T-cell (primary cell): ENCODE measurements at regions not wholly inside any gene's neighbourhood (a gene's known extent, or its start where the extent isn't known, plus 50 kb on each side); places are given as distances from the start of the nearest gene placed in this dataset.

Experiments
- ATAC-seq, 4 experiments: fragments of 200-7000 bp in 3 of 4; fragments of 150-1000 bp in 1 of 4; cut with Tn5 transposase; replicated peaks in 1 of 4; 1 replicate in 3 of 4; 2 replicates in 1 of 4; pipeline ENCODE4 v1.10.0; 2021; ENCODE audit warnings: moderate library complexity in 3 of 4, mild to moderate bottlenecking in 2 of 4, moderate number of reproducible peaks in 1 of 4
- CTCF ChIA-PET, 2 donors: fragments of 300-600 bp; sonication (Branson Sonifier 250); formaldehyde crosslinking; loops; one replicate each; lab custom pipeline; 2022; ENCODE audit warnings: antibody characterized with exemption in 2 of 2; lab: Charles Lee
- POLR2A ChIA-PET, 2 donors: fragments of 300-600 bp; sonication (Branson Sonifier 250); formaldehyde crosslinking; loops; one replicate each; lab custom pipeline; 2022; ENCODE audit warnings: antibody characterized with exemption in 2 of 2; lab: Charles Lee
- DNase-seq, 35 experiments: peaks; one replicate each; pipeline versions ENCODE4 v3.0.0 to v3.0.0-alpha.2; 2013 to 2023
- H3K27ac ChIP-seq: one replicate; pipeline ENCODE4 v1.5.1; 2013; ENCODE audit warnings: low read length
- H3K27me3 ChIP-seq, 2 experiments: replicated peaks in 1 of 2; 1 replicate in 1 of 2; 2 replicates in 1 of 2; pipeline versions ENCODE4 v1.6.1 to v1.7.0; 2013; ENCODE audit warnings: low read length in 1 of 2, mixed read lengths in 1 of 2; ENCODE audit not compliant: control insufficient read depth in 2 of 2, insufficient read depth in 2 of 2; ENCODE audit errors: extremely low read depth in 1 of 2
- H3K36me3 ChIP-seq, 2 donors: 1 replicate in 1 of 2; 2 replicates in 1 of 2; pipeline versions ENCODE4 v1.6.1 to v1.7.0; 2013; ENCODE audit warnings: low read length in 1 of 2; ENCODE audit not compliant: control insufficient read depth in 2 of 2, insufficient read depth in 1 of 2; ENCODE audit errors: extremely low read depth in 1 of 2
- H3K4me1 ChIP-seq, 2 experiments: 1 replicate in 1 of 2; 2 replicates in 1 of 2; pipeline versions ENCODE4 v1.6.1 to v1.7.0; 2013; ENCODE audit warnings: low read length in 2 of 2, mixed read lengths in 1 of 2; ENCODE audit not compliant: insufficient read depth in 2 of 2, control insufficient read depth in 1 of 2; ENCODE audit errors: extremely low read depth in 1 of 2
- H3K4me3 ChIP-seq, 2 donors: 1 replicate in 1 of 2; 2 replicates in 1 of 2; pipeline versions ENCODE4 v1.5.1 to v1.7.0; 2013; ENCODE audit warnings: mild to moderate bottlenecking in 2 of 2, low read length in 1 of 2, moderate library complexity in 1 of 2; ENCODE audit not compliant: control insufficient read depth in 1 of 2; ENCODE audit errors: extremely low read depth in 1 of 2
- H3K9me3 ChIP-seq: 2 replicates; pipeline ENCODE4 v1.7.0; 2013
- H3K27ac Mint-ChIP-seq, 2 donors: one replicate each; pipeline ENCODE4 v1.8.0; 2020 to 2021; ENCODE audit warnings: mild to moderate bottlenecking in 2 of 2, mixed read lengths in 2 of 2
- H3K27me3 Mint-ChIP-seq, 2 donors: one replicate each; pipeline ENCODE4 v1.8.0; 2021 to 2022; ENCODE audit warnings: mixed read lengths in 2 of 2
- H3K36me3 Mint-ChIP-seq: one replicate; pipeline ENCODE4 v1.8.0; 2021; ENCODE audit warnings: mixed read lengths
- H3K4me1 Mint-ChIP-seq, 3 donors: one replicate each; pipeline ENCODE4 v1.8.0; 2020 to 2022; ENCODE audit warnings: mixed read lengths in 3 of 3, mild to moderate bottlenecking in 1 of 3
- H3K4me3 Mint-ChIP-seq, 3 donors: one replicate each; pipeline ENCODE4 v1.8.0; 2020 to 2022; ENCODE audit warnings: mild to moderate bottlenecking in 3 of 3, mixed read lengths in 3 of 3, moderate library complexity in 3 of 3
- H3K9me3 Mint-ChIP-seq, 3 donors: one replicate each; pipeline ENCODE4 v1.8.0; 2020 to 2022; ENCODE audit warnings: mixed read lengths in 3 of 3
- WGBS: methylation state at CpG from one replicate; pipeline ENCODE4 v1.1.5; 2013; ENCODE audit warnings: missing lambda C conversion rate; ENCODE audit not compliant: insufficient coverage; 5-methylcytosine and 5-hydroxymethylcytosine counted together

DNA sequence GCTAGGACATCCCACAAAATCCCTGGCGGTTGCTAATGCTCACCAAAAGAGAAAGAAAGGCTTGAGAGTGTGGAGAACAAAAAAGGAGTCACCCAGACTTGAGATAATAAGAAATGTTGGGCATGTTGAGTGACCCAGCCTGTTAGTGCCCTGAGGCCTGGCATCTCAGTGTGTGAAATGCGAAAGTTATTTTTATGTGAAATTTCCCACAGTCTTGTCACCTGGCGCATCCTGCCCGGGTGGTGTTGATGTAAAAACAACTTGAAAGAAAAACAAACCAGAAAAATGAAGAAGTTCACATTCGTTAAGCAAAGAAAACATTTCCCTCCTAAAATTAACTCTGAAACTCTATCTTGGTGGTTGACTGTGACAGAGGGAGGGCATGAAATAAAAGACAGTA is 495.2 kb downstream of the MID1IP1 start:
- peak overlapping the region; percentile 7 for H3K27ac ChIP-seq

DNA sequence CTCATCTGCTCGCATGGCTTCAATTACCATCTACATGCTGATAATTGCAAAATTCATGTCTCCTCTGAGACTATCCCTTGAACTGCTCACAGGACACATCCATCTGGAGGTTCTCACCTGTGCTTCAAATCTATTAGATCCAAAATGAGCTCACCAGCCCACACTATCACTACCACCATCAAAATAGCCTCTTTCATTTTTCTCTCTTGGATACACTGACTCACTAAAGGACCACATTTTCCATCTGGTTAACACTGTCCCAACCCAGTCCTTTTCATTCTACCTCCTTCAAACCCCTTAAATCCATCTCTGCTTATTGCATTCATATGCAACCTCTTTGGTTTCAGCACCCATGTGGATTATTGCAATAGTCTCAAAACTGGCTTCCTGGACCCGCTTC is 497.6 kb downstream of the MID1IP1 start:
- Mint-ChIP-seq H3K36me3 (peaks cover 4% of the 10 kb centered on the region), H3K4me3 (no peak overlapping the region), H3K9me3 (peaks cover 2 to 13% (median 4%) of the 10 kb centered on the region in 3 donors), H3K4me1 (peaks cover 6 to 35% (median 13%) of the 10 kb centered on the region in 3 donors), H3K27me3 (no peaks in the 10 kb centered on the region), H3K27ac (no peak overlapping the region)
- ChIA-PET CTCF (no interaction called here), POLR2A (no interaction called here)
- H3K27ac ChIP-seq: no peak overlapping the region
- ATAC-seq (no peak), DNase-seq (no peak)
- no peaks in the 10 kb centered on the region for H3K4me1 ChIP-seq
- WGBS: 100% methylated on average over 2 of the region's 2 CpGs
- no peaks in the 10 kb centered on the region for H3K36me3 ChIP-seq
- no peaks in the 10 kb centered on the region for H3K9me3 ChIP-seq
- no peak overlapping the region for H3K4me3 ChIP-seq
- no peaks in the 10 kb centered on the region for H3K27me3 ChIP-seq

More for the DNA sequence above, 495.2 kb downstream of the MID1IP1 start:
- Mint-ChIP-seq H3K36me3 (peaks cover 4% of the 10 kb centered on the region), H3K4me1 (peaks cover 6 to 39% (median 13%) of the 10 kb centered on the region in 3 donors), H3K4me3 (no peak overlapping the region), H3K9me3 (peaks cover 0 to 8% (median 4%) of the 10 kb centered on the region in 3 donors), H3K27me3 (no peaks in the 10 kb centered on the region), H3K27ac (no peak overlapping the region)
- POLR2A ChIA-PET: no interaction called here
- Histone ChIP-seq H3K4me1 (no peaks in the 10 kb centered on the region), H3K36me3 (no peaks in the 10 kb centered on the region), H3K4me3 (no peak overlapping the region), H3K27me3 (no peaks in the 10 kb centered on the region), H3K9me3 (no peaks in the 10 kb centered on the region)
- CTCF ChIA-PET: no interaction called here
- ATAC-seq (no peak), DNase-seq (peak in 1 of 35 experiments; percentile 11)
- WGBS: no CpG with 5 or more reads among the region's 5 CpGs

DNA sequence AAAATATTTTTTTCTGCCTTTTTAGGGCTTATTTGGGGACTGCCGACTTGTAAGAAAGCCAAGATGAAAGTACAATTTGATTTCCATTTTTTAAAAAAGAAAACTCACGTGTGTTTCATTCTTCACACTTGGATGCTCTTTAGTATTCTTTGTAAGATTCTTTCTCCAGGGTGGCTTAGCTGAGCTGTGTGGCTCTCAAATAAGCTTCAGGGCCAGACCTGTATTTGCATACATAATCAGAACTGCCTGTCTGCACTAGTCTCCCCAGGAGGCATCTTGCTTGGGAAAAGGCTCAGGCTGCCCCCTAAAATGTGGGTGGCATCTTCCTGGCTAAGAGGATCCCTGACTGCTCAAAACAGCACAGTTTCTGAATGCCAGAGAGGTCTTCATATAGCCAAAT is 498.4 kb downstream of the MID1IP1 start:
- WGBS: no CpG with 5 or more reads among the region's 2 CpGs
- Mint-ChIP-seq H3K27ac (no peak overlapping the region), H3K36me3 (peaks cover 4% of the 10 kb centered on the region), H3K27me3 (no peaks in the 10 kb centered on the region), H3K9me3 (peaks cover 2 to 13% (median 4%) of the 10 kb centered on the region in 3 donors), H3K4me1 (peaks cover 6 to 32% (median 13%) of the 10 kb centered on the region in 3 donors), H3K4me3 (no peak overlapping the region)
- CTCF ChIA-PET: no interaction called here
- no peak for ATAC-seq
- no peak for DNase-seq
- POLR2A ChIA-PET: no interaction called here
- H3K9me3 ChIP-seq: no peaks in the 10 kb centered on the region
- no peaks in the 10 kb centered on the region for H3K27me3 ChIP-seq
- H3K36me3 ChIP-seq: no peaks in the 10 kb centered on the region
- no peaks in the 10 kb centered on the region for H3K4me1 ChIP-seq
- no peak overlapping the region for H3K4me3 ChIP-seq
- no peak overlapping the region for H3K27ac ChIP-seq

DNA sequence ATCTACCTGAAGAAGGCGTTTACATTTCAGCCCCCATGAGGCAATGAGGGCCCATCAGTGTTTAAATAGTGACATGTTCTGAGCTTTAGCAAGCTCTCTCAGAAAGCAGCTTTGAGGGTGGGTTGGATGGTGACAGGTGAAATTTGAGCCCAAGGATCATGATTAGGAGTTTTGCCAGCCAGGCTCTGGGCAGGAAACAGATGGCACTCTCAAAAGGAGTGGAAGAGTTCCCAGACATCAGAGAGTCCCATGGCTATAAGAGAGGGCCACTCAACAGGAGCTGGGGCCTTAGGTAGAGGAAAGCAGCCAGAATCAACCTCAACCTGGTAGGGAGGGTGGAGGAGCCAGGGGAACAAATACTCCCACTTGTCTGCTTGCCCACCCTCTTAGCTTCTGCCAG is 499.8 kb downstream of the MID1IP1 start:
- no peak overlapping the region for H3K27ac Mint-ChIP-seq
- no peaks in the 10 kb centered on the region for H3K36me3 Mint-ChIP-seq
- no peak overlapping the region for H3K4me3 Mint-ChIP-seq
- H3K9me3 Mint-ChIP-seq: peaks cover 0 to 9% (median 2%) of the 10 kb centered on the region in 3 donors
- ChIA-PET POLR2A (no interaction called here), CTCF (interaction anchor here in 1 of 2 donors (0.5 kb wide), 1 partner anchor 151 kb away, joined by 3 read pairs; no protein-coding TSS in a partner anchor)
- H3K27me3 ChIP-seq: no peaks in the 10 kb centered on the region
- no peaks in the 10 kb centered on the region for H3K4me1 ChIP-seq
- DNase-seq: no peak
- H3K9me3 ChIP-seq: no peaks in the 10 kb centered on the region
- no peaks in the 10 kb centered on the region for H3K27me3 Mint-ChIP-seq
- H3K4me1 Mint-ChIP-seq: peaks cover 7 to 26% (median 12%) of the 10 kb centered on the region in 3 donors
- no peaks in the 10 kb centered on the region for H3K36me3 ChIP-seq
- ATAC-seq: no peak
- no peak overlapping the region for H3K27ac ChIP-seq
- WGBS: 83% methylated on average over 1 of the region's 1 CpG
- H3K4me3 ChIP-seq: no peak overlapping the region

DNA sequence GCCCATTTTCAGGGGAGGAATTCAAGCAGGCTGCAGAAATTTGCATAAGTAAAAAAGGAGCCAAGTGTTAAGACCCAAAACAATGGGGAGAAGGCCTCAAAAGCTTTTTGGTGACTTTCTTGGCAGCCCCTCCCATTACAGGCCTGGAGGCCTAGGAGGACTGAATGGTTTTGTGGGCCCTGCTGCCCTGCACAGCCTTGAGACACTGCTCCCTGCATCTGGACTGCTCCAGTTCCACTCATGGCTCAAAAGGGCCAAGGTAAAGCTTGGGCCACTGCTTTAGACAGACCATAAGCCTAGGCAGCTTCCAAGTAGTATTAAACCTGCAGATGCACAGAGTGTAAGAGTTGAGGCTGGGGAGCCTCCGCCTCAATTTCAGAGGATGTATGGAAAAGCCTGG is 501.6 kb downstream of the MID1IP1 start:
- Mint-ChIP-seq H3K9me3 (peaks cover 0 to 9% (median 2%) of the 10 kb centered on the region in 3 donors), H3K4me1 (peaks cover 14 to 33% (median 24%) of the 10 kb centered on the region in 3 donors)
- ATAC-seq: no peak

DNA sequence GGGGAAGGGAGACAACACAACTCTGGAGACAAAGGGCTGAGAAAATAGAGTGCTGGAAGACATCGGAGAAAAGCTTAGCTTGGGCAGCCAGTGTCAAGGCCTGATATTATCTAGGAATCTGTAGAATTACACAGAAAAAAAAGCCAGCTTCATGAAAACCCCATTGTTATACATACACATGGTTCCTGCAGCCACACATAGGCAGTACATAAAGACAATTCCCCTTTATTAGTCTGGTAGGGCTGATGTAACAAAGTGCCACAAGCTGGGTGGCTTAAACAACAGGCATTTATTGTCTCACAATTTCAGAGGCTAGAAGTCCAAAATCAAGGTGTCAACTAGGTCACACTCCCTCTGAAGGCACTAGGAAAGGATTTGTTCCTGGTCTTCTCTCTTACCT is 503.5 kb downstream of the MID1IP1 start:
- H3K36me3 ChIP-seq: no peaks in the 10 kb centered on the region
- peak overlapping the region in 1 of 2 donors; percentile 44 for H3K27ac Mint-ChIP-seq
- no peaks in the 10 kb centered on the region for H3K27me3 Mint-ChIP-seq
- H3K4me1 ChIP-seq: peaks cover 6 to 18% of the 10 kb centered on the region in 2 experiments
- no peak overlapping the region for H3K4me3 Mint-ChIP-seq
- ChIA-PET POLR2A (interaction anchor here in 1 of 2 donors (0.6 kb wide), 1 partner anchor 92 kb away, joined by 4 read pairs; no protein-coding TSS in a partner anchor), CTCF (no interaction called here)
- H3K36me3 Mint-ChIP-seq: no peaks in the 10 kb centered on the region
- no peak overlapping the region for H3K27ac ChIP-seq
- DNase-seq (no peak), ATAC-seq (no peak)
- peaks cover 32 to 43% (median 35%) of the 10 kb centered on the region in 3 donors for H3K4me1 Mint-ChIP-seq
- no peaks in the 10 kb centered on the region for H3K27me3 ChIP-seq
- no CpG with 5 or more reads among the region's 1 CpG for WGBS
- H3K4me3 ChIP-seq: no peak overlapping the region
- H3K9me3 Mint-ChIP-seq: peaks cover 0 to 5% (median 2%) of the 10 kb centered on the region in 3 donors
- no peaks in the 10 kb centered on the region for H3K9me3 ChIP-seq

More for the DNA sequence above, 501.6 kb downstream of the MID1IP1 start:
- DNase-seq: no peak
- WGBS: no CpG with 5 or more reads among the region's 1 CpG
- CTCF ChIA-PET: no interaction called here
- no peak overlapping the region for H3K4me3 Mint-ChIP-seq
- no peaks in the 10 kb centered on the region for H3K4me1 ChIP-seq
- no peaks in the 10 kb centered on the region for H3K36me3 ChIP-seq
- H3K27ac ChIP-seq: no peak overlapping the region
- H3K36me3 Mint-ChIP-seq: no peaks in the 10 kb centered on the region
- H3K27me3 ChIP-seq: no peaks in the 10 kb centered on the region
- H3K9me3 ChIP-seq: no peaks in the 10 kb centered on the region
- no peak overlapping the region for H3K4me3 ChIP-seq
- POLR2A ChIA-PET: no interaction called here
- no peak overlapping the region for H3K27ac Mint-ChIP-seq
- no peaks in the 10 kb centered on the region for H3K27me3 Mint-ChIP-seq
